GM23248 (cell line): ENCODE measurements at regions not wholly inside any gene's neighbourhood (a gene's known extent, or its start where the extent isn't known, plus 50 kb on each side); places are given as distances from the start of the nearest gene placed in this dataset.

Experiments
- EZH2 ChIP-seq: fragments of 200-600 bp; sonication (generic); IDR thresholded peaks from 2 replicates; pipeline ENCODE4 v1.6.1; 2018; ENCODE audit warnings: antibody characterized with exemption, mild to moderate bottlenecking; ENCODE audit not compliant: insufficient read depth, poor library complexity, severe bottlenecking
- EZH2phosphoT487 ChIP-seq: fragments of 200-600 bp; sonication (generic); IDR thresholded peaks from 2 replicates; pipeline ENCODE4 v1.6.1; 2018; ENCODE audit warnings: antibody characterized with exemption, moderate library complexity, mild to moderate bottlenecking, low read depth; ENCODE audit not compliant: insufficient read depth

DNA sequence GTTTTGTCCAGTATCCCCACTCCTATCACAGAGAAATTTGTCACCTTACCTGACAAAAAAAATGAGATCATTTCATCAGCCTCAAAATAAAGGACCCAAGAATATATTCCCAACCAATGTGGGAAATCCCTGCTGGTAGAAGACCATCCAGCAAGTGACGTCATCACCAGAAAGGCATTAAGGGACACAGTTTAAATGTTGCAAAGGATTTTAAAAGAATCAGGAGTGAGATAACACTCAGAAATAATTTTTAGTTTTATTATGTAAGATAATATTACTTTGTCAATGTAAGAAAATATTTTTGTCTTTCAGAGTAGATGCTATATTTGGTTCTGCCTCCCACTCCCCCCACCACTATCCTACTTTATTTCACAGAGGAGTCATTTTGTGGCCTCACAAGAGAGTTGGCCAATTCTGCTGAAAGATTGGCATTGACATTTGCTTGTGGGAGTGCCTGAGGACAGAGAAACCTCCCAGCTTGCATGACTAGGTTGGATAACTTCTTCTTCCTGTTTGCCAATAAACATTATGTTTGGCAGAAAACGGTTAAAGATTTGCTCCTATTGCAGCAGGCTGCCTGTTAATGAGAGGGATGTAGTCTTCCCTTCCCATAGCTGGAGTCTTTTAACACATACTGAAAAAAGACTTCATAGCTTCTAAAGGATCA lies 288.6 kb upstream of the DAB2 start:
- TF ChIP-seq EZH2 (no peak), EZH2phosphoT487 (no peak)
